Midbrain (tissue), 1 donor: ENCODE measurements at regions not wholly inside any gene's neighbourhood (a gene's known extent, or its start where the extent isn't known, plus 50 kb on each side); places are given as distances from the start of the nearest gene placed in this dataset.
"Not testable (repeated sequence)": the region's sequence is repeated elsewhere in the genome, so short reads cannot be mapped to it uniquely, and the experiment has no call there.

ENCODE experiments used
- DNase-seq: peaks from one replicate; lab custom pipeline; 2025; lab: John Stamatoyannopoulos, UW

DNA sequence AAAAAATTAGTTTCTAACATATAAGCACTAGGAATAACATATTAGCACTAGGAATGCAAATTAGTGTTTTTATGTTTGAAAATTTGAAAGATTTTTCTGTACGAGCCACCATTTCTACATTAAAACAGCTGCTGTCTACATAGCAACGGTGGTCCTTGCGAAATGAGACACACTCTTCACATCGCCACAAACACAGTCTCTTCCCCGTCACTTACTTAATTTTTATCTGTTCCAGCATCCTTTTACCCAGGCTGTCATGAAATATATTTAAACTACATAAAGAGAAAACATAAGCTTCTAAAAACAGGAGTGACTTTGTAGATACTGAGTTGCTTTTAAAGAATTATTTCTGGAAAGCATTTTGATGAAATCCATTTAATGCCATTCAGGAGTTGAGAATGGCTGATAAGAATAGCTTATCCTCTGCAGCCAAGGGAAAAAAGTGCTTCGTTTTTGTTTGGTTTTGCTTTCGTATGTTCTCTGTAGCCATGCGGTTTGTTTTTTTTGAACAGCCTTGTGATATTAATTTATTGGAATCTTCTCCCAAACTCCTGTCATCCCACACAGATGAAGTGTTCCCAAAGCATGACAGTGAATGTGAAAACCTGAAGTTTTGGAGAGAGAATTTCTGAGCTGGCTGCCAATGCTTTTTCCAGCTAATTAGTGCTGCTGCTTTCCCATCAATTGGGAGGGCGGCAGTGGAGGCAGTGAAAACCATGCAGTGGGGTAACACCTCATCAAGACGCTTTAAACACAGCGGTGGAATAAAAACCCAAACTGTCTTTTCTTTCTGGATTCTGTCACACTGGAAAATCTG, 603.7 kb upstream of the ADARB2 start:
- DNase-seq, result no peak

DNA sequence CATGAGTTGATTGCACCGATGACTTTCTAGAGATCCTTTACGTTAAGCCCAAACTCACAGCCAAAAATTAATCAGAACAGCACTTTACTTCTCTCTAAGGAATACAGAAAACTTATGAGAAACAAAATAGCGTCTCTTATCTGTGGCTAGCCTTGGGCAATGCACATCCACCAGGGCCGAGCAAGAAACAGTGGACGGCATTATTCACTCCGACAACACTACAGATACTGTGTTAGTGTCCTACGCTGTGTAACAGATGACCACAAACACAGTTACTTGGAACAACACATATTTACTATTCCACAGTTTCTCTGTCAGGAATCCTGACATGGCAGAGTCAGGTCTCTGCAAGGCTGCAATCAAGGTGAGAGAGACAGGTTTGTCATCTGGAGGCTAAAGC, 598.3 kb upstream of the ADARB2 start:
- no peak for DNase-seq

DNA sequence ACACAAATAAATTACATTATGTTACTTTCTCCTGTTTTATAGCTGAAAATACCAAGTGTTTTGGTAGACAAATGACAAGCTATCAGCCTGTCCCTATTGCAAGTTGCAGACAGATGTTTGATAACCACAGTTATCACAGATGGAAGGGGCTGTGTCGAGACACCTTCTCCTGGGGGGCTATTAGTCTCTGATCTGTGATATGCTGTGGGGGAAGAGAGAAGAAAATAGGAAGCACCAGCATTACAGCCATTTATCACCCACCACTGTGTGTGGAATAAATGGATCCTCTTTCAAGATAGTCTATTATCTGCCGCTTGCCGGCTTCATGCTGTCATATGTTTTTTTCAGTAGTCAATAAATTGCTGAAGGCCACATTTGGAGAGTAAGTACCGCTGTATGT, 597.2 kb upstream of the ADARB2 start:
- no peak for DNase-seq

DNA sequence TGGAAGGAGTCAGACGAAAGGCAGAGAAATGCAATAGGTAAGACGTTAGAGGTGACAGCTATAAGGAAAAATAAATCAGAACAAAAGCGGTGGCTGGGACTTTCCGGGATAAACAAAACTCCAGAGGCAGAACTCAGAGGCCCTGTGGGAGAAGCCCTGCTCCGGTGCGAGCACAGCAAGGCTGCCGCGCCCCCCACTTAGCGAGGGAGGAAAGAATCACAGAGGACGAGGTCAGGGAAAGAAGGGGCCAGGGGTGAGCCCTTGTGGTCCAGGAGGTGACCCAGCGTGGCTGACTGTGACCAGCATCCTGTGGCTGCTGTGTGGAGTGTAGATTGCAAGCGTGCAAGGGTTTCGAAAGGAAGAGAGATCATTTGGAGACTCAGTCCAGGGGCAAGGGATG, 591.8 kb upstream of the ADARB2 start:
- no peak for DNase-seq

DNA sequence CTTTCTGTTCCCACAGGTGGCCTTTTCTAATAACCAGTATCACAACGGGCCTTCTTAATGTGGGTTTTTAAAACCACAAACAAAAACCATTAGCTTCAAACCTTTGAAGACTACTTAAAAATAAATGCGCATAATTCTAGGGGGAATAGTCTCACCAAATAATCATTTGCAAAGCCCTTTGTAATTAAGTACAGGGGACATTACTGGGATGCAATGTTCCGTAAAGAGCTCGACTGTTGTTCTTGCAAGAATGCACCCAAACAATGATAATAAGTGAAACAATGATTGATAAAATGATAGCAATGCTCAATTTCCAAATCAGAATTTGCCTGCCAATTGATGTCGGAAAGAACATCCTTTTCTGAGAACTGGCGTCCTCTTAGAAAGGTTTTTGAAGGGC, 589.1 kb upstream of the ADARB2 start:
- no peak for DNase-seq

DNA sequence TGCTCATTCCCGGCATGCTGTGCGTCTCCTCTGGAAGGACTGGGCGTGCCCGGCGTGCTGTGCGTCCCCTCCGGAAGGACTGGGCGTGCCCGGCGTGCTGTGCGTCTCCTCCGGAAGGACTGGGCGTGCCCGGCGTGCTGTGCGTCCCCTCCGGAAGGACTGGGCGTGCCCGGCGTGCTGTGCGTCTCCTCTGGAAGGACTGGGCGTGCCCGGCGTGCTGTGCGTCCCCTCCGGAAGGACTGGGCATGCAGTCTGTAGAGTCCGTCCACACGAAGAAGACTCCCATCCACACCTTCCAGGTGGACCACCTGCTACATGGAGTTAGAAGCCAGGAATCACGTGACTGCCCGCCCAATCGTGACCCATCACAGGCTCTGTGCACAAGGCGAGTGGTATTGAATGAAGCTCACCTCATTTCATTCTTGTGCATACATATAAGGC, 577.7 kb upstream of the ADARB2 start:
- DNase-seq, result not testable (repeated sequence)

DNA sequence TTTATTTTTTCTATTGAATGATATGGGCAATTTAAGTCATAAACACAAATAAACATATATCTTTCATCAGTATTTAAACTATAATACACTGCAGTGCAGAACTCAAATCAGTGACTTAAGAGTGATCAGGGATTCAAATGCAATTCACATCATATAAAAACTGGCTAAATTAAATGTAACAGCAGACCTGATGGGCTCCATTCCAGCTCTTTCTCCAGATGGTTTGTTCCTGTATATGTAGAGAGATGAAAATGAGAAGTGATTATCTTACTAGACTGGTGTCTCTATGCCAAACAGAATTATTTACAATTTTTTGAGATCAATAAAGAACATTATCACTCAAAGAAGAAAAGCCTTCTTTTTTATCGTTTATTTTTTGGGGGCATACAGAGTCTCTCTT, 568.8 kb upstream of the ADARB2 start:
- DNase-seq, result no peak

DNA sequence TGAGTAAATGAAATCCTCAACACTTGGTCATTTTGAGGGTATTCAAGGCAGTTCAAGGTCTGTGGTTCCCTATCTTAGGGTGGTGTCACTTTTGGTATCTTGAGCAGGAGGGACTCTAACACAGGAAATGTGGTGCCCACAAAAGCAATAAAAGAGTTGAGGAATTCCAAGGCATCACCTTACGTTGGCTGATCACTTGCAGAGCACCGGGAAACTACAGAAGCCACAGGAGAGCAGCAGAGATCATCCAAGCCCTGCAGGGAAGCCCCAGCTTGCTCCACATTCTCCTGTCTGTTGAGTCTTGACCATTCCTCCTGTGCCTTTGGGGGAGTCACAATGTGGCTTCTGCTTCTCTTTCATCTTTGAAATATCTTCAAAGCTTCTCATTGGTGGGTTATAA, 565.8 kb upstream of the ADARB2 start:
- DNase-seq, result no peak

DNA sequence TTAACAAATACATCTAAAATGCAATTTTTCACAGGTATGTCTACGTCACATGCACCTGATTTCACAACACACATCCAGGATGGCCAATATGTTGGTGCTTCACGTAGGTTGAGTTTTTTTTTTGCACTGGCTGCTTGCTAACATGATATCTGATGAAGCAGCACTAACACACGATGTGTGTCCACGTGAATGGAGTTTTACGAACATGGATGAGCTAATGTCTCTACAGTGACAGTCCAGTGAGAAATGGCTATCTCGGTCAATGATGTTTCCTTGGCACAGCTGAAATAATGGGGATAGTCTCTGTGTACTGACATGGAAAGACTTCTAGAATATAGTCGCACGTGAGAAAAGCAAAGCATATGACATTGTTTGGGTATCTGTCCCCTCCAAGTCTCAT, 563.9 kb upstream of the ADARB2 start:
- DNase-seq, result no peak

DNA sequence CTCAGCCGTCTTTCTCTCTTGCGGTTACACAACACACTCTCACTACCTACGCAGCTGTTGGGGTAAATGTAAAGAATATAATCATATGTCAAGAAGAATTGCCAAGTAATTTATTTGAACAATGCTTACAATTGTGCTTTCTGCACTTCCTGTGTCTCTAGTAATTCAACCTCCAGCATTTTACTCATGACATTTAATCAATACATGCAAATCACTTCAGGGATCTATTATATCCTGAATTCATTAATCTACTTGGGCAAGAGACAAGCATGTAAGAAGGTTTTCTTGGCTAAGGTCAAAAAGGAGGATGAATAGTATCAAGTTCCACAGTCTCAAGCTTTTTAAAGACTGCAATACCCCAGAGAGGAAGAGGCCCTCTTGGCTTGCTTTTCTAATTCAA, 562.9 kb upstream of the ADARB2 start:
- DNase-seq, result no peak

DNA sequence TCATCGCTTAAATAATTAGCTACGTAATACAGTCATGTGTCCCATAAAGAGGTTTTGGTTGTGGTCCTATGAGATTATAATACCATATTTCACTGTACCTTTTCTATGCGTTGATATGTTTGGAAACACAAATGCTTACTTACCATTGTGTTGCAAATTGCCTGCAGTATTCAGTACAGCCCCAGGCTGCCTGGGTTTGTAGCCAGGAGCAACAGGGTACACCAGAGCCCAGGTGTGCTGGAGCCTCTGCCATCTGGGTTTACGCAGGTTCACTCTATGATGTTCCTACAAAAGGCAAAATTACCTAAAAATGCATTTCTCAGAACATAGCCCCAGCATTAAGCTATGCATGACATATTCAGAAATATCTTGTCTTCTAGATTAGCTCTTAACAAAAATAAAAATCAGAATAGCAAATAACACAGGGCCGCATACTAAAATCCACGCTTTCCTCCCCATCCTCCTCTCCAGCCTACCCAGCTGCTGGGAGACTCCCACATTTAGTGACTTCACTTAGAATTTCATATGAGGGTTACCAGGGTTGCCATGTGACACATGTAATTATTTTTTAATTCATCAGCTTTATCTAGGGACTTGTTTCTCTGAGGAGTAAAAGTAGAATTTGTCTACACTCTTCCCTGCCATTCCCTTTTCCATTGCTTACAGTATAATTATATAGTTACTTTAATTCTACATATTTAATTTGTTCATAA, 559.0 kb upstream of the ADARB2 start:
- no peak for DNase-seq

DNA sequence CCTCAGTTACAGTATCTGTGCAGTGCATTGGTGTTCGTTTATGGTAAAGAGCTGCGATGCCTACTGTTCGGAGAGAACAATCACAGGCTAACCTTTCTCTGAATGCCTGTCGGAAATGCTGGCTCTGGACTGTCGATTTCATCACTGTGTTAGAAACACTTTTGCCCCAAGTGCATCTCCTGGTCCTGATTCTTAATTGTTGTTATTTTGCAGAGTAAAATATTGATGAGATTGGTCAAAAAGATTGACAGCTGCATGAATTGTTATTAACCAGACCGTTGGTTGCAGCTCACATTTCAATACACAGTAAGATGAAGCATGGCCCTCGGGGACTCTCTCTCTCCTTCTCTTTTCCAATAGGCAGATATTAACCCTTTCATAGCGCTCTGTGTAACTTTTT, 557.4 kb upstream of the ADARB2 start:
- no peak for DNase-seq

DNA sequence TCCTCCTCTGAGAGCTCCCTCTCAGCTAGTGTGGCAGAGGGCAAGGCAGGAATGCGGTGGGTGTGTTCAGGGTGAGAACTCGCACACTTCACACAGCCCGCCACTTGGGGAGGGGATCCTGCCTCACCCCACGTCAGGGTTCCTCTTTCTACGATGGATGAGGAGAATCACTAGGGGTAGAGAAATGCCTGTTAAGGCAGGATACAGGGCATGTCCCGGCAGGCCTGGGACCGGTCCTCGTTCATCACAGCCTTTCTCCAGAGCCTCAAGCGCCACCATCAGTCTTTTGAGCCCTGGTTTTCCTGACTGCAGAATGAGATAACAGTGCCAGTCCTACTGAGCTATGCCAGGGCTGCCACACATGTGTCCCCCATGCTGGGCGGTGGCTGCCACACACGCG, 546.7 kb upstream of the ADARB2 start:
- no peak for DNase-seq

DNA sequence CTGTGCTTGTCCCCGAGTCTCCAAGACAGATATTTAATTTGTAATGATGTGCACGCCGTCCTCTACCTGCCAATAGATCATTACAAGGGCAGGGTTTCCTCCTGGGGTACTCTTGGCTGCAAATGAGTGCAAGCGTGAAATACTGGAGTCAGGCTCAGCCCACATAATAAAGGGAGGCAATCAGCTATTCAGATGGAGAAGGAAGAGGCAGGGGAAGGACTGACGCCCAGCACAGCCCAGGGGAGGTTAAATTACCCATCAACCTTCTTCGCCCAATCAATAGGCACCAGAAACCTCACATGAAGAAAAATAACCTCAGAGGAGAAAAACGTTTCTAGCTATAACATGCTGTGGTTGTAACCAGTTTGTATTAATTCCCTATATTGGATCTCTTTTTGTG, 544.9 kb upstream of the ADARB2 start:
- DNase-seq, result no peak

DNA sequence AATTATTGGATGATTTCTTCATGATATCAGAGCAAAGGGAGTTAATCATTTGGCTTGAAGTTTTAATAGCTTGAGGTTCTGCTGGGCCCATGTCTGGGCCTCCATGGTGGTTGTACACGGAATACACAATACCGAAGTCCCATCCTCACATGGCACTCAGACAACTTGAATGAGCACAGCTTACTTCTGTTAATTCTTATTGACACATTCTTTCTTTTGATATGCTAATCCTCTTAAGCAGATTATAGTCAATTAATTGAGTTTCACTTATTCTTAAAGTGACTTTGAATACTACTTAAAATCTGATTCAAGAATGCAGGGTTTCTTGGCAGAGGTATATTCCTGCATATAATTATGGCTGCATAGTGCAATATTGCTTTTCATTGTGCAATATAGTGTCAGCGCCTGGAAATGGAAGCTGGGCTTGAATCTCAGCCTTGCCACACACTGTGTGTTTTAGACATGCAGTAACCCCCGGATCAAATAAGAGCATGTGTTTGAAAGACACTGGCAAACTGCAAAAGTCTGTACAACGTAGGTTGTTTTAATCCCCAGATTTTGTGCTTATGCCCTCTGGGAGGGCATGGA, 543.5 kb upstream of the ADARB2 start:
- DNase-seq, result no peak

DNA sequence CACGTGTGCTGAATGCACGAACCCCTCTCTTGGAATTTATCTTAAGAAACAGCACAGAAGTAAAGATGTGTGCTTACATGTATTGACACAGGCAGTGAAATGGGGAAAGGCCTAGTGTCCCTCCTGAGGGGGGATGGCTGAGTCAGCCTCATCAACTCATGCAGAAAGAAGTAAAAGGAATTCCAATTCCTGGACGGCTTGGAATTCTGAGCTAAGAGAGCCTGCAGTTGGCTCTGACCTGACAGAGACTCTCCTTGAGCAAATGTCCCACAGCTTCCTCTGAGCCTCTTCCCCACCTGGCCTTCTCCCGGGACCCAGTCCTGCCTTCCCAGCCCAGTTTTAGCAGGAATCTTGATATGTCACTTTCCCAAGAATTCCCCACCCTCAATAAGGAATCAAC, 542.4 kb upstream of the ADARB2 start:
- no peak for DNase-seq

DNA sequence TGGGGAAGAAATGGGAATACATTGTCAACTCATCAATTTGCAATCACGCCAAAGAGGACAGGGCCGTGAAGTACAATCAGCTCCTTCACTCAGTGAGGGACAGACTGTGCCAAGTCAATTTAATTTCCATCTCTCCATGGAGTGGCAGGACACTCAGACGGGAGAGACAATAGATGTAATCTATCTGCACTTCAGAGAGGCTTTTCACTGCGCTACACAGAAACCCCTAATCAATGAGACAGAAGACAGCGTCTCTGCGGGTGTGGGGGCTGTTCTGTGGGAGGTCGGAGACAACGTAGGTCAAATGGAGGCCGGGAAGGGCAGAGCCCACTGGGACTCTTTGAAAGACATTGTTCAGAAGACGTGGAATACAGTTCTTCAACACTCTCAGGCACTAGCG, 541.0 kb upstream of the ADARB2 start:
- DNase-seq, result no peak

DNA sequence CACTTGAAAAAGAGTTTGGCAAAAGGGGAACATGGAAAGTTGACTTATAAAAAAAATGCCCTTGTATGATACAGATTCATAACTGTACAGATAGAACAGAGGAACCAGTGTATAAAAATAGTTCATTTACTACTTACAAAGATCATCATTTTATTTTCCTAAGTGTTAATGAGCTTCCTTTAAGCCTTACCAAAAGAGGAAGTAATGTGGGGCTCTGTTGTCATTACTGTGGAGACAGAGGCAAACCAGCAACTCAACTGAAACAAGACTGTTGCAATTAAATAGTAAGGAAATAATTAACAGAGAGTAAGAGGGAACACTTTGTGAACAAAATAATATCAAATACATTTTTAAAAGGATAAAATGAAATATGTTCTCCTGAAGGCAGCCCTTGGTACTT, 526.2 kb upstream of the ADARB2 start:
- no peak for DNase-seq

DNA sequence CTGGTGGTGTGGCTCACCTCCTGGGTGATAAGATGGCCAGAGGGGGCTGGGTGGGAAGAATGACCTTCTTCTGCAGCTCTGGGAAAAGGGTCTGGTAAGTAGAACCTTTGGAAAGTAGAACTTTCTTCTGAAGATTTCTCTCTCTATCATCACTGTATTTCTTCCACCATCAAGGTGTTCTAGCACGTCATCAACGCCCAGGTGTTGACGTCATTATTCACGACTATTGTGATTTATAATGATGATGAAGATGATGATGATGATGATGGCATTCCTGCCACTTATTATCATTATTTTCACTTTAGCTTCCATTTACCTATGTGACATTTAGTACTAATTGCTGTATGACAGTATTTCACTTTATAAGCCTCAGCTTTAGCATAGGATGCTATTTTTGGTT, 525.6 kb upstream of the ADARB2 start:
- DNase-seq, result no peak

DNA sequence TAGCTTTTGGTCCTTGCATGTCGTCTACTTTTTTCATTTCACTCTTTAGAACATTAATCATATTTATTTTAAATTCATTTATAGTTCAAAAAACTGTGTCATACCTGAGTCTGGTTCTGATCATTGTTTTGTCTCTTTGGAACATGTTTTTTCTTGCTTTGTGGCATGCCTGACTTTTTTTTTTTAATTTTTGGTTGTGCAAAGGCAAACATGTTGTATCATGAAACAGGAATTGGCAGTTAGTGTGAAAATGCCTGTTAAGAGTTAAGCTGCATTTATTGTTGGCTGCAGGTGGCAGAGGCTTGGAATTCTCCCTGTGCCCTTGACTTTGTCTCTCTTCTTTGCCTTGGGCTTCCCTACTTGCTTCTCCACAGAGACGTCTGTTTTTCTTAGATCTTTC, 525.0 kb upstream of the ADARB2 start:
- no peak for DNase-seq

DNA sequence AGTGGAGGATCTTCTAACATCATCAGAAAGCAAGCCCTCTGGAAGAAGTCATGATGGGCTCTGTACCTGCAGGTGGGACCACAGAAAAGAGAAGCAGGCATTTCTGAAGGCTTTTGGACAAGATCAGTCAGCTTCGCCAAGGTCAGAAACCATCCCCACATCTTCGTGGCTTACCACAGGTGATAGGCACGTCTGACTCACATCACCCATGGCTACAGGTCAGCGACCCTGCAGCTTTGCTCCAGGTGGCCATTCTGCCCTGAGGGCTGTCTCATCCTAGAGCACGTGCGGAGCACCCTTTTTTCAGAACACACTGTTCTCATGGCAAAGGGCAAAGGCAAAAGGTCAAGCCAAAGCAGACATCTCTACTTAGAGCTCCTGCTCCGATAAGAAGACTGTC, 518.9 kb upstream of the ADARB2 start:
- DNase-seq, result no peak

DNA sequence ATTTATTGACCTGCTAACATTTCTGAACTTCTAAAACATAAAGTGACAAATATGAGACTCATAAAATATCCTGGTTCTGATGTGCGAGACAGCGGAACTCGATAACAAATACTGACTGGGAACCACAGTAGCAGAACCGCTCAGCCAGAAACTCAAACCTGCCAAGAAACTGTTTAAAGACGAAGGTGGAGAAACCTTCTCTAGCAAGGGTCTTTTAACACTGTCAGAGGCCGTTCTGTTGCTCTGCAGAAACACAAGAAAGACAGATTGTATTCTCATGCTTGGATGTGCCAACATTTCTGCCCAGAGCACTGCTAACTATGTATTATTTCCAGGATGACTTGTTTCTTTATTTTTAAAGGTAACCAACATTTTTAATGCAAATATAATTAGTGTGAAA, 514.8 kb upstream of the ADARB2 start:
- DNase-seq, result no peak

DNA sequence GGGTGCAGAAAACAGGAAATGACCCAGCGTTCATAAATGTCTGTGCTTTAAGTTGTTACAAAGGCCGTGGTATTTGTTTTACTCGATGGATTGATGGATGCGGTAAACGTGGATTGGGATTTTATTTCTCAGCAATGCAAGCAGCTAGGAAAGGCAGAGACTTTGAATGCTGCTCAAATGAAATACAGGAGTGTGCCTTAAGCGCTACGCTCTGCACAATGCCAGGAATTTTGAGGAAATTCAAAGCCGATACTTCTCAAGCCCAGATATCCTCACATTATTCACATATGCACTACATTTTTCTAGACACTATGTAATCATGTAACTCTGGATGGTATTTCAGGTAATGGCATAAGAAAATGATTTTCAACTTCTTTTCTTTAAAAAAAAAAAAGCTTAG, 514.3 kb upstream of the ADARB2 start:
- DNase-seq, result no peak
